Mesenchymal stem cell (in vitro differentiated cells and primary cell): ENCODE measurements at regions not wholly inside any gene's neighbourhood (a gene's known extent, or its start where the extent isn't known, plus 50 kb on each side); places are given as distances from the start of the nearest gene placed in this dataset.

Experiments
- DNase-seq: peaks from one replicate; pipeline ENCODE4 v3.0.0-alpha.2; 2013
- H2AFZ ChIP-seq: one replicate; pipeline ENCODE4 v1.6.1; 2013; ENCODE audit warnings: low read depth, mild to moderate bottlenecking, control low read depth, inconsistent platforms, low read length, moderate library complexity
- H2AK5ac ChIP-seq: 2 replicates; pipeline ENCODE4 v1.6.1; 2013; ENCODE audit warnings: low read length, moderate library complexity, mild to moderate bottlenecking, inconsistent platforms; ENCODE audit not compliant: severe bottlenecking
- H2BK120ac ChIP-seq: one replicate; pipeline ENCODE4 v1.6.1; 2013; ENCODE audit warnings: low read depth, mild to moderate bottlenecking, inconsistent platforms, low read length, moderate library complexity
- H2BK12ac ChIP-seq, 2 experiments: one replicate each; pipeline ENCODE4 v1.6.1; 2013; ENCODE audit warnings: inconsistent platforms in 2 of 2, low read length in 2 of 2, mild to moderate bottlenecking in 2 of 2, moderate library complexity in 2 of 2, control low read depth in 1 of 2
- H2BK15ac ChIP-seq: one replicate; pipeline ENCODE4 v1.6.1; 2013; ENCODE audit warnings: mild to moderate bottlenecking, low read depth, inconsistent platforms; ENCODE audit not compliant: poor library complexity, severe bottlenecking
- H2BK5ac ChIP-seq: 2 replicates; pipeline ENCODE4 v1.6.1; 2013; ENCODE audit warnings: low read depth, mild to moderate bottlenecking, low read length, control low read depth, inconsistent platforms; ENCODE audit not compliant: poor library complexity, severe bottlenecking
- H3K14ac ChIP-seq, 2 experiments: one replicate each; pipeline ENCODE4 v1.6.1; 2013; ENCODE audit warnings: inconsistent platforms in 2 of 2, low read length in 2 of 2, control low read depth in 1 of 2, mild to moderate bottlenecking in 1 of 2, moderate library complexity in 1 of 2
- H3K18ac ChIP-seq, 2 experiments: one replicate each; pipeline ENCODE4 v1.6.1; 2013; ENCODE audit warnings: inconsistent platforms in 2 of 2, low read length in 2 of 2, control low read depth in 1 of 2, low read depth in 1 of 2, mild to moderate bottlenecking in 1 of 2
- H3K23ac ChIP-seq, 2 experiments: one replicate each; pipeline ENCODE4 v1.6.1; 2013; ENCODE audit warnings: inconsistent platforms in 2 of 2, low read length in 2 of 2, mild to moderate bottlenecking in 2 of 2, moderate library complexity in 2 of 2, control low read depth in 1 of 2
- H3K27ac ChIP-seq: 2 replicates; pipeline ENCODE4 v1.5.1; 2013; ENCODE audit warnings: mild to moderate bottlenecking, moderate library complexity, low read length, control low read depth, inconsistent platforms; ENCODE audit not compliant: poor library complexity, severe bottlenecking
- H3K27me3 ChIP-seq, 2 experiments: 2 replicates each; pipeline versions ENCODE4 v1.6.1 to v1.7.0; 2013; ENCODE audit warnings: low read length in 2 of 2, mild to moderate bottlenecking in 2 of 2, moderate library complexity in 2 of 2, control low read depth in 1 of 2, inconsistent platforms in 1 of 2; ENCODE audit not compliant: control insufficient read depth in 1 of 2, insufficient read depth in 1 of 2
- H3K36me3 ChIP-seq, 2 experiments: 2 replicates each; pipeline versions ENCODE4 v1.6.1 to v1.7.0; 2013; ENCODE audit warnings: low read length in 2 of 2, control low read depth in 1 of 2, inconsistent platforms in 1 of 2, low read depth in 1 of 2, mild to moderate bottlenecking in 1 of 2; ENCODE audit not compliant: insufficient read depth in 2 of 2, control insufficient read depth in 1 of 2
- H3K4ac ChIP-seq, 2 experiments: one replicate each; pipeline ENCODE4 v1.6.1; 2013; ENCODE audit warnings: inconsistent platforms in 2 of 2, low read length in 2 of 2, mild to moderate bottlenecking in 2 of 2, moderate library complexity in 2 of 2, control low read depth in 1 of 2, low read depth in 1 of 2
- H3K4me1 ChIP-seq: 2 replicates; pipeline ENCODE4 v1.6.1; 2013; ENCODE audit warnings: low read depth, low read length, control low read depth; ENCODE audit not compliant: control insufficient read depth, insufficient read depth
- H3K4me2 ChIP-seq: 2 replicates; pipeline ENCODE4 v1.6.1; 2013; ENCODE audit warnings: low read length, mild to moderate bottlenecking, inconsistent platforms; ENCODE audit not compliant: poor library complexity, severe bottlenecking
- H3K4me3 ChIP-seq, 2 experiments: 2 replicates each; pipeline versions ENCODE4 v1.5.1 to v1.7.0; 2013; ENCODE audit warnings: low read length in 2 of 2, mild to moderate bottlenecking in 2 of 2, control low read depth in 1 of 2, low read depth in 1 of 2; ENCODE audit not compliant: insufficient read depth in 1 of 2
- H3K79me1 ChIP-seq: replicated peaks from 2 replicates; pipeline ENCODE4 v1.6.1; 2013; ENCODE audit warnings: mild to moderate bottlenecking, control low read depth, low read length, inconsistent platforms; ENCODE audit not compliant: poor library complexity, severe bottlenecking
- H3K9ac ChIP-seq: 2 replicates; pipeline ENCODE4 v1.7.0; 2013; ENCODE audit warnings: mild to moderate bottlenecking, low read length, moderate library complexity
- H3K9me3 ChIP-seq: 2 replicates; pipeline ENCODE4 v1.7.0; 2013; ENCODE audit warnings: mild to moderate bottlenecking, low read length; ENCODE audit not compliant: control insufficient read depth
- H4K8ac ChIP-seq: one replicate; pipeline ENCODE4 v1.6.1; 2013; ENCODE audit warnings: inconsistent platforms, mild to moderate bottlenecking, low read length, moderate library complexity
- H4K91ac ChIP-seq: one replicate; pipeline ENCODE4 v1.6.1; 2013; ENCODE audit warnings: mild to moderate bottlenecking, low read length, inconsistent platforms
- WGBS: methylation state at CpG from one replicate; pipeline ENCODE4 v1.1.7; 2013; ENCODE audit warnings: mixed read lengths; 5-methylcytosine and 5-hydroxymethylcytosine counted together

GRCh38 chr14:99007795-99008194 lies 264.2 kb downstream of the BCL11B start:
- 87% methylated on average over 7 of the region's 7 CpGs for WGBS
- Histone ChIP-seq H2BK15ac (no peak overlapping the region), H3K4me3 (no peak overlapping the region)

DNA sequence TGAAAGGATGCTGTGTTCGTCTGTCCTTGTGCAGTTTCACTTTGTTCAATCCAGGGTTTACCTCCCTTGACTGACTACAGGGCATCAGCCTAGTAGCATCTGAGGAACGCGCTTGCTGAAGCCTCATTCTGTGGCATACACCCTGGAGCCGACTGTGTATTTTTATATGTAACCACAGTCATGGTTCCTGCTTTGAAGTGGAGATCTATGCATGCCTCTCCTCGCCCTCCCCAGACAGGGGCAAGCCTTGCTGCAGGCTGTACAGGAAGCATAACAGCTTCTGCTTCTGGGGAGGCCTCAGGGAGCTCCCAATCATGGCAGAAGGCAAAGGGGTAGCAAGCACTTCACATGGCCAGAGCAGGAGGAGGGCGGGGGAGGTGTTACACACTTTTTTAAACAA lies 262.1 kb downstream of the BCL11B start:
- Histone ChIP-seq H2AFZ (no peak overlapping the region), H3K4me1 (no peaks in the 10 kb centered on the region), H4K8ac (no peak overlapping the region), H3K4me2 (no peak overlapping the region), H3K23ac (no peak overlapping the region), H2AK5ac (no peak overlapping the region), H2BK15ac (no peak overlapping the region), H2BK120ac (no peak overlapping the region), H3K4ac (no peak overlapping the region), H2BK12ac (no peak overlapping the region), H3K18ac (no peak overlapping the region), H3K79me1 (no peaks in the 10 kb centered on the region), H3K27me3 (peaks cover 0 to 8% of the 10 kb centered on the region in 2 experiments), H3K9ac (no peak overlapping the region), H3K27ac (no peak overlapping the region), H4K91ac (no peak overlapping the region), H3K14ac (no peak overlapping the region), H2BK5ac (no peak overlapping the region), H3K36me3 (no peaks in the 10 kb centered on the region), H3K9me3 (no peaks in the 10 kb centered on the region), H3K4me3 (no peak overlapping the region)
- WGBS: 70% methylated on average over 6 of the region's 6 CpGs
- no peak for DNase-seq

More at GRCh38 chr14:99007795-99008194, 264.2 kb downstream of the BCL11B start:
- no peak overlapping the region for H4K8ac ChIP-seq
- H3K9ac ChIP-seq: no peak overlapping the region
- no peak overlapping the region for H2BK5ac ChIP-seq
- no peak overlapping the region for H3K14ac ChIP-seq
- no peak overlapping the region for H2BK12ac ChIP-seq
- H3K27me3 ChIP-seq: peaks cover 0 to 8% of the 10 kb centered on the region in 2 experiments
- H3K9me3 ChIP-seq: no peaks in the 10 kb centered on the region
- no peaks in the 10 kb centered on the region for H3K36me3 ChIP-seq
- no peak overlapping the region for H3K4me2 ChIP-seq
- no peak overlapping the region for H3K23ac ChIP-seq
- H3K4me1 ChIP-seq: no peaks in the 10 kb centered on the region
- no peak overlapping the region for H2BK120ac ChIP-seq
- no peak overlapping the region for H3K18ac ChIP-seq
- no peaks in the 10 kb centered on the region for H3K79me1 ChIP-seq
- H3K4ac ChIP-seq: no peak overlapping the region
- H3K27ac ChIP-seq: no peak overlapping the region
- no peak overlapping the region for H2AK5ac ChIP-seq
- DNase-seq: no peak
- no peak overlapping the region for H2AFZ ChIP-seq
- H4K91ac ChIP-seq: peak overlapping the region; percentile 72

DNA sequence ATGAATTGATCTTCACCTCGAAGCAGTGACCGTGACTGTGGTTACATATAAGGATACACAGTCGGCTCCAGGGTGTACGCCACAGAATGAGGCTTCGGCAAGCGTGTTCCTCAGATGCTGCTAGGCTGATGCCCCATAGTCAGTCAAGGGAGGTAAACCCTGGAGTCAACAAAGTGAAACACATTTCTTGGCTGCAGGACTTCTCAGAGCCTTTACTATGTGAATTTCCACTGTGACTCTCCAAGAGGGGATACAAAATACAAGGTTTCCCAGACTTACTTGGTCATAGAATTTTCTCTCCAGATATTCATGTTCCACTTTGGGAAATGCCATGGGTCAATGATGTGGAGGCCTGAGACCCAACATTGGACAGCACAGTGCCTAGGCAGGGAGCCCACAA lies 260.6 kb downstream of the BCL11B start:
- no peak overlapping the region for H3K4me3 ChIP-seq
- no peak overlapping the region for H3K9ac ChIP-seq
- WGBS: 89% methylated on average over 6 of the region's 6 CpGs
- no peak overlapping the region for H2AFZ ChIP-seq
- no peak overlapping the region for H4K91ac ChIP-seq
- H2AK5ac ChIP-seq: no peak overlapping the region
- no peak overlapping the region for H3K4ac ChIP-seq
- H3K18ac ChIP-seq: no peak overlapping the region
- no peak overlapping the region for H2BK120ac ChIP-seq
- H2BK5ac ChIP-seq: no peak overlapping the region
- no peak overlapping the region for H4K8ac ChIP-seq
- H3K4me2 ChIP-seq: no peak overlapping the region
- H3K14ac ChIP-seq: no peak overlapping the region
- no peaks in the 10 kb centered on the region for H3K9me3 ChIP-seq
- no peak for DNase-seq
- no peak overlapping the region for H2BK15ac ChIP-seq
- no peaks in the 10 kb centered on the region for H3K4me1 ChIP-seq
- no peak overlapping the region for H2BK12ac ChIP-seq
- H3K79me1 ChIP-seq: no peaks in the 10 kb centered on the region
- H3K27me3 ChIP-seq: peaks cover 0 to 8% of the 10 kb centered on the region in 2 experiments
- H3K36me3 ChIP-seq: no peaks in the 10 kb centered on the region
- no peak overlapping the region for H3K23ac ChIP-seq
- no peak overlapping the region for H3K27ac ChIP-seq

GRCh38 chr14:99012703-99013102 lies 259.3 kb downstream of the BCL11B start:
- Histone ChIP-seq H2AFZ (no peak overlapping the region), H4K8ac (no peak overlapping the region), H2AK5ac (no peak overlapping the region), H3K36me3 (no peaks in the 10 kb centered on the region), H3K4me1 (no peaks in the 10 kb centered on the region), H2BK120ac (no peak overlapping the region), H3K14ac (no peak overlapping the region), H2BK12ac (no peak overlapping the region), H4K91ac (no peak overlapping the region), H3K79me1 (no peaks in the 10 kb centered on the region), H3K27me3 (peaks cover 0 to 8% of the 10 kb centered on the region in 2 experiments), H3K27ac (no peak overlapping the region), H3K4ac (no peak overlapping the region), H3K23ac (no peak overlapping the region), H2BK5ac (no peak overlapping the region), H3K9ac (no peak overlapping the region), H3K9me3 (no peaks in the 10 kb centered on the region), H3K4me3 (no peak overlapping the region), H2BK15ac (no peak overlapping the region), H3K18ac (no peak overlapping the region), H3K4me2 (no peak overlapping the region)
- DNase-seq: no peak
- 80% methylated on average over 12 of the region's 12 CpGs for WGBS
